Cardiac fibroblast (primary cell): ENCODE measurements at regions not wholly inside any gene's neighbourhood (a gene's known extent, or its start where the extent isn't known, plus 50 kb on each side); places are given as distances from the start of the nearest gene placed in this dataset.
A peak's percentile ranks its signal among the peaks of the same experiment; 100 is the strongest.

Experiments
- DNase-seq, 2 donors: peaks; one replicate each; pipeline versions ENCODE4 v3.0.0 to v3.0.0-alpha.2; 2010; ENCODE audit warnings: low read depth in 2 of 2
- H3K4me3 ChIP-seq, 2 donors: replicated peaks in 1 of 2; 1 replicate in 1 of 2; 2 replicates in 1 of 2; pipeline ENCODE4 v1.5.1; 2011; ENCODE audit warnings: low read depth in 2 of 2, low read length in 2 of 2, mild to moderate bottlenecking in 2 of 2, moderate library complexity in 1 of 2
- CTCF ChIP-seq: IDR thresholded peaks from one replicate; pipeline ENCODE4 v1.5.1; 2011; ENCODE audit warnings: low read depth, mild to moderate bottlenecking, low read length, inconsistent platforms

DNA sequence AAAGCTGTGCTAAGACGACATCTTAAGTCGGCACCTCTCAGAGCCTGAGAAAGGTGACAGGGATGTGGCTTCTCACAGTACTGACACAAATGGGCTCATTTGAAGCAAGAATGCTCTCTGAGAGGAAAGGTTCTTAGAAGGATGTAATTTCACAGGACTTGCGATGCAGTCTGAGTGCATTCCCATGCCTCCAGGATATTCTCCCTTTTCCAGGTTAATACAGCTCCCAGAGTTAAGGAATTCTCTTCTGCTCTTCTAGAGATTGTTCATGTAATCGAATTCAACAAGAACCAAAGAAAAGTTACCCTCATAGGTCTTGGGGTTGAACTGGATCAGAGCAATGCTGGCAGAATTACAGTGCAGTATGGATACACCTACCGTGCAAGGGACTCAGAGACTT lies 131.0 kb downstream of the GALR1 start:
- no peak for DNase-seq
- TF ChIP-seq CTCF = no peak
- no peak overlapping the region for H3K4me3 ChIP-seq

GRCh38 chr18:77392321-77392720 lies 142.7 kb downstream of the GALR1 start:
- peak in 1 of 2 donors; percentile 3 for DNase-seq

DNA sequence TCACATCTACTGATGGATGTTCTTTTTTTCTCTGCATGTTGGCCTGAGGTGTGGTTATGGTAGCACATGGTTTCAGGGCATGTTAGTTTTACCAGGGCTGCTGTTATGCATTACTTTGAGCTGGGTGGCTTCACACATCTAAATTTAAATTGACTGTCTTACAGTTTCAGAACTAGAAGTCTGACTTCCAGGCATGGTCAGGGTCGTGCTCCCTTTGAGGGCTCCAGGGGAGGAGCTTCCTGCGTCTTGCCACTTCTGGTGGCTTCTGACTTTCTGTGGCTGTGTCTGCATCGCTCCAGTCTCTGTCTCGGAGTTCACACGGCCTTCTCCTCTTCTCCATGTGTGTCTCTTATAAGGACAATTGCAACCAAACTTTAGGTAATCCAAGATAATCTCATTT lies 143.9 kb downstream of the GALR1 start:
- no peak for DNase-seq
- TF ChIP-seq CTCF = no peak
- no peak overlapping the region for H3K4me3 ChIP-seq

More at GRCh38 chr18:77392321-77392720, 142.7 kb downstream of the GALR1 start:
- TF ChIP-seq CTCF = no peak
- no peak overlapping the region for H3K4me3 ChIP-seq

DNA sequence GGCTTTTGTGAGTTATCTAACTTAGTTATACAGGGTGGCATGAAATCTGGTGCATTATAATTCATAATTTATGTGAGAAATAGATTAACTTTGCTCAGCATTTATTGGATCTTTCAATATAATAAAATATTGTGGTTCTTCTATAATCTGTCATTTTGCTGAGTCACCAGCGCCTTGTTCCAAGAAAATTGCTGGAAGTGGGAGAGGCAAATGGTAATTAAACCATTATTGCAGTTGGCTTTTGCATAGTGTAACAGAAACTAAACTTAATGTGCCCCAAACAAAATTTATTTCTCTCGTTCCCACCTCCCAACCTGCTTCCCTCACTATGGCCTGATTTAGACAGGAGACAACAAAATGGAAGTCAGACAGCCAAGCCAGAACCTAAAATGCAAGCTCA lies 146.3 kb downstream of the GALR1 start:
- no peak overlapping the region for H3K4me3 ChIP-seq
- TF ChIP-seq CTCF = no peak

GRCh38 chr18:77397056-77397455 lies 147.4 kb downstream of the GALR1 start:
- DNase-seq = no peak
- no peak for TF ChIP-seq CTCF
- H3K4me3 ChIP-seq = no peak overlapping the region

More for the DNA sequence above, 146.3 kb downstream of the GALR1 start:
- no peak for DNase-seq

GRCh38 chr18:77397617-77398016 lies 148.0 kb downstream of the GALR1 start:
- no peak overlapping the region for H3K4me3 ChIP-seq
- DNase-seq = no peak

More at GRCh38 chr18:77397617-77398016, 148.0 kb downstream of the GALR1 start:
- no peak for TF ChIP-seq CTCF
